GM18498 (cell line): ENCODE measurements at regions not wholly inside any gene's neighbourhood (a gene's known extent, or its start where the extent isn't known, plus 50 kb on each side); places are given as distances from the start of the nearest gene placed in this dataset.

ENCODE experiments used
- ATAC-seq: cut with Tn5 transposase; IDR thresholded peaks from one replicate; pipeline ENCODE4 v1.9.1; 2021; ENCODE audit warnings: mild to moderate bottlenecking, moderate library complexity; ENCODE audit not compliant: unreplicated experiment

GRCh38 chr2:30367232-30368070 lies 79.6 kb upstream of the LCLAT1 start:
- no peak for ATAC-seq

- no peak for ATAC-seq
These were observed 78.8 kb upstream of the LCLAT1 start for GRCh38 chr2:30368258-30368657.

GRCh38 chr2:30371028-30371689 lies 75.9 kb upstream of the LCLAT1 start:
- no peak for ATAC-seq

GRCh38 chr2:30371772-30372373 lies 75.2 kb upstream of the LCLAT1 start:
- ATAC-seq: no peak

GRCh38 chr2:30372826-30373225 lies 74.2 kb upstream of the LCLAT1 start:
- ATAC-seq: no peak

GRCh38 chr2:30373881-30374302 lies 73.2 kb upstream of the LCLAT1 start:
- ATAC-seq: no peak

- no peak for ATAC-seq
These were observed 72.7 kb upstream of the LCLAT1 start for GRCh38 chr2:30374380-30374779.

GRCh38 chr2:30375915-30376314 lies 71.1 kb upstream of the LCLAT1 start:
- no peak for ATAC-seq

- ATAC-seq: no peak
These were observed 67.6 kb upstream of the LCLAT1 start for GRCh38 chr2:30379481-30379880.

- no peak for ATAC-seq
These were observed 66.2 kb upstream of the LCLAT1 start for GRCh38 chr2:30380824-30381223.

GRCh38 chr2:30382162-30382783 lies 64.8 kb upstream of the LCLAT1 start:
- no peak for ATAC-seq

GRCh38 chr2:30382995-30383394 lies 64.1 kb upstream of the LCLAT1 start:
- no peak for ATAC-seq

- ATAC-seq: no peak
These were observed 61.7 kb upstream of the LCLAT1 start for GRCh38 chr2:30385327-30385726.

- no peak for ATAC-seq
These were observed 54.9 kb upstream of the LCLAT1 start for GRCh38 chr2:30392097-30392496.

GRCh38 chr2:30393510-30393909 lies 53.5 kb upstream of the LCLAT1 start:
- ATAC-seq: no peak

GRCh38 chr2:30394096-30394495 lies 53.0 kb upstream of the LCLAT1 start:
- no peak for ATAC-seq

- no peak for ATAC-seq
These were observed 50.4 kb upstream of the LCLAT1 start for GRCh38 chr2:30396436-30397232.
